ENCODE measurements at regions not wholly inside any gene's neighbourhood (a gene's known extent, or its start where the extent isn't known, plus 50 kb on each side); places are given as distances from the start of the nearest gene placed in this dataset.

GRCh38 chr16:79475841-79476240, 124.7 kb downstream of the MAF start:
- TF ChIP-seq CTCF (conservative IDR thresholded peaks at IDR 0.05; ENCODE audit: low read depth, low read length) = no peak
- DNase-seq (ENCODE audit: low read depth) = no peak
- H3K4me3 ChIP-seq (ENCODE audit: low read depth, low read length) = no peak overlapping the region

- H3K4me3 ChIP-seq (ENCODE audit: low read depth, low read length) = no peak overlapping the region
- TF ChIP-seq CTCF (conservative IDR thresholded peaks at IDR 0.05; ENCODE audit: low read depth, low read length) = no peak
- DNase-seq (ENCODE audit: low read depth) = no peak
Measured at GRCh38 chr16:79473456-79473855, 127.1 kb downstream of the MAF start.

- DNase-seq (ENCODE audit: low read depth) = no peak
- no peak overlapping the region for H3K4me3 ChIP-seq (ENCODE audit: low read depth, low read length)
- TF ChIP-seq CTCF (conservative IDR thresholded peaks at IDR 0.05; ENCODE audit: low read depth, low read length) = no peak
Measured at GRCh38 chr16:79472426-79472825, 128.1 kb downstream of the MAF start.

- H3K4me3 ChIP-seq (ENCODE audit: low read depth, low read length) = no peak overlapping the region
- no peak for TF ChIP-seq CTCF (conservative IDR thresholded peaks at IDR 0.05; ENCODE audit: low read depth, low read length)
- DNase-seq (ENCODE audit: low read depth) = no peak
Measured at GRCh38 chr16:79469999-79470398, 130.5 kb downstream of the MAF start.

- no peak for TF ChIP-seq CTCF (conservative IDR thresholded peaks at IDR 0.05; ENCODE audit: low read depth, low read length)
- DNase-seq (ENCODE audit: low read depth) = no peak
Measured at GRCh38 chr16:79468631-79469030, 131.9 kb downstream of the MAF start.

GRCh38 chr16:79468121-79468552, 132.4 kb downstream of the MAF start:
- no peak overlapping the region for H3K4me3 ChIP-seq (ENCODE audit: low read depth, low read length)
- no peak for DNase-seq (ENCODE audit: low read depth)
- no peak for TF ChIP-seq CTCF (conservative IDR thresholded peaks at IDR 0.05; ENCODE audit: low read depth, low read length)

More at GRCh38 chr16:79468631-79469030, 131.9 kb downstream of the MAF start:
- H3K4me3 ChIP-seq (ENCODE audit: low read depth, low read length) = no peak overlapping the region

- no peak for TF ChIP-seq CTCF (conservative IDR thresholded peaks at IDR 0.05; ENCODE audit: low read depth, low read length)
- no peak overlapping the region for H3K4me3 ChIP-seq (ENCODE audit: low read depth, low read length)
- DNase-seq (ENCODE audit: low read depth) = no peak
Measured at GRCh38 chr16:79466111-79466510, 134.4 kb downstream of the MAF start.

Data from epithelial cell of proximal tubule (primary cell).